ENCODE measurements at regions not wholly inside any gene's neighbourhood (a gene's known extent, or its start where the extent isn't known, plus 50 kb on each side); places are given as distances from the start of the nearest gene placed in this dataset.

DNA sequence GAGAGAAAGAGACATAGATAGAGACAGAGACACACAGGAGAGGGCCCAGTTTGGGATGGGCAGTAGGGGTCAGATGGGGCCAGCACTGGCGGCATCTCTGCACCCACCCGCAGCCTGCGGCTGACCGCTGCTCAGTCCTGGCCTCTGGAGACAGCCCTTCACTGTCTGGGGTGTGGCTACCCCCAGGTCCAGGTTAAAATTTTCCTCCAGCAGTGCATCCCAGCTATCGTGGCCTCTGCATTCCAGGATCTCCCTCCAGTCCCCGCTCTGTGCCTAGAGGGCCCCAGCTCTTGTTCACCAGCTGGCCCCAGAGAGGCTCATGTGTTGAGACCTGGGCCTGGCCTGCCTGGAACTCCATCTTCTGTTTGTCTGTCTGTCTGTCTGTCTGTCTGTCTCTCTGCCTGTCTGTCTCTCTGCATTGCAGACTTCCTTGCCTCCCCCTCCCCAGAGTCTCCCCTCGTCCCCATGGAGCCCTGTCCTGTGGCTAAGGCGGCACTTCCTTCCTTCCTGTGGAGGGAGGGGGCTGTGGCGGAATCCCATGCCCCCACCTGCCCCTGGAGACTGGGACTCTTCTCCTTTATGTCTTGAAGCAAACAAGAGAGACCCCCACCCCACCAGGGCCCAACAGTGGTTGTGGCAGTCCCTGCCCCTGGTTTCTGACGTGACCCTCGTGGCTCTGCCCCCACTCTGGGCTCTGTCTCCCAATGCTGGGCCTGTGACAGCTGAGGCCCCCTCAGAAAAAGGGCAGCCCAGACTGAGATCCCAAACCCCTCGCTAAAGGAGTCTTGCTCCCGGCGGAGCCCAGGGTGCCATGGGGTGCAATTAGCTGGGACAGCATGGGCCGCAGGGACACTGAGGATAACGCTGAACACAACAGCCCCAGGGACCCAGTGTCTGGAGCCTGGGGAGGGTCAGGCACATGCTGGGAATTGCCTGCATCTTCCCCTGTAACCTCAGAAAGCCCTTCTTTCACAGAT is 241.8 kb downstream of the NPHP4 start:
- H3K9me3 ChIP-seq (ENCODE audit: severe bottlenecking) = no peaks in the 10 kb centered on the region
- no peak for DNase-seq
- no peaks in the 10 kb centered on the region for H3K27me3 ChIP-seq (ENCODE audit: insufficient read depth, low read depth, severe bottlenecking)
- no peak overlapping the region for H3K4me3 ChIP-seq (ENCODE audit: low read depth, low read length)
- TF ChIP-seq, protein P1, sequence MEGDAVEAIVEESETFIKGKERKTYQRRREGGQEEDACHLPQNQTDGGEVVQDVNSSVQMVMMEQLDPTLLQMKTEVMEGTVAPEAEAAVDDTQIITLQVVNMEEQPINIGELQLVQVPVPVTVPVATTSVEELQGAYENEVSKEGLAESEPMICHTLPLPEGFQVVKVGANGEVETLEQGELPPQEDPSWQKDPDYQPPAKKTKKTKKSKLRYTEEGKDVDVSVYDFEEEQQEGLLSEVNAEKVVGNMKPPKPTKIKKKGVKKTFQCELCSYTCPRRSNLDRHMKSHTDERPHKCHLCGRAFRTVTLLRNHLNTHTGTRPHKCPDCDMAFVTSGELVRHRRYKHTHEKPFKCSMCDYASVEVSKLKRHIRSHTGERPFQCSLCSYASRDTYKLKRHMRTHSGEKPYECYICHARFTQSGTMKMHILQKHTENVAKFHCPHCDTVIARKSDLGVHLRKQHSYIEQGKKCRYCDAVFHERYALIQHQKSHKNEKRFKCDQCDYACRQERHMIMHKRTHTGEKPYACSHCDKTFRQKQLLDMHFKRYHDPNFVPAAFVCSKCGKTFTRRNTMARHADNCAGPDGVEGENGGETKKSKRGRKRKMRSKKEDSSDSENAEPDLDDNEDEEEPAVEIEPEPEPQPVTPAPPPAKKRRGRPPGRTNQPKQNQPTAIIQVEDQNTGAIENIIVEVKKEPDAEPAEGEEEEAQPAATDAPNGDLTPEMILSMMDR (IDR thresholded peaks at IDR 0.05; ENCODE audit: low read depth, low read length) = no peak
- no peak overlapping the region for H3K27ac ChIP-seq
- no peaks in the 10 kb centered on the region for H3K36me3 ChIP-seq

GRCh38 chr1:5748286-5749225 is 243.7 kb downstream of the NPHP4 start:
- Histone ChIP-seq H3K27ac (no peak overlapping the region), H3K27me3 (ENCODE audit: insufficient read depth, low read depth, severe bottlenecking) (no peaks in the 10 kb centered on the region), H3K9me3 (ENCODE audit: severe bottlenecking) (no peaks in the 10 kb centered on the region), H3K4me3 (ENCODE audit: low read depth, low read length) (no peak overlapping the region), H3K36me3 (no peaks in the 10 kb centered on the region)
- TF ChIP-seq, protein P1 (IDR thresholded peaks at IDR 0.05; ENCODE audit: low read depth, low read length) = no peak
- no peak for DNase-seq

DNA sequence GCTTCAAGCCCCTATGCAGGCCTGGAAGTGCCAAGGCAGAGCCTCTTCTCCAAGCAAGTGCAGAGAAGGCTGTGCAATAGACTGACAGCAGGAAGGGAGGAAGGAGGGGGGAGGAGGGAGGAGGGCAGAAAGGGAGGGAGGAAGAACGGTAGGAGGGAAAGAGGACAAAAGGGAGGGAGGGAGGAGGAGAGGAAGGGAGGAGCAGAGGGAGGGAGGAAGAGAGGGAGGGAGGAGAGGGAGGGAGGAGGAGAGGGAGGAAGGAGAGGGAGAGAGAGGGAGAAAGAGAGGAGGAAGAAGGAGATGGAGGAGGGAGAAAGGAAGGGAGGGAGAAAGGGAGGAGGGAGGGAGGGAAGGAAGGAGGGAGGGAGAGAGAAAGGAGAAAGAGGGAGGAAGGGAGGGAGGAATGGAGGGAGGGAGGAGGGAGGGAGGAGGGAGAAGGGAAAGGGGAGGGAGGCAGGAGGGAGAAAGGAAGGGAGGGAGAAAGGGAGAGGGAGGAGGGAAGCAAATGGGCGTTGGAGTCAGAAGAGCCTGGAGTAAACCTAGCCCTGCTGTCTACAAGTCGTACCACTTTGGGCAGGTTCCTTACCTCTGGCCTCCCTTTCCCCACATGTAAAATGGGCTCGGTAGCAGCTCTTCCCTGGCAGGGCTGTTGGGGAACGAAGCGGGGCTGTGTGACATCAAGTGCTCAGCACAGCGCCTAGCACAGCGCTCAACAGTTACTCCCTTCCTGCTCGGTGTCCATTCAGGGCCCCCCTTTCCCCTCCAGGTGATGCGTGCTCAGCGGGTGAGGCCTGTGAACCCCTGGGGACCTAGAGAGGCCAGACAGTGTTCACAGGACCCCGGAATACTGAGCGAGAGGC is 244.6 kb downstream of the NPHP4 start:
- no peak overlapping the region for H3K4me3 ChIP-seq (ENCODE audit: low read depth, low read length)
- no peak for DNase-seq
- H3K9me3 ChIP-seq (ENCODE audit: severe bottlenecking) = no peaks in the 10 kb centered on the region
- TF ChIP-seq, protein P1 (IDR thresholded peaks at IDR 0.05; ENCODE audit: low read depth, low read length) = no peak
- no peaks in the 10 kb centered on the region for H3K27me3 ChIP-seq (ENCODE audit: insufficient read depth, low read depth, severe bottlenecking)
- H3K27ac ChIP-seq = no peak overlapping the region
- H3K36me3 ChIP-seq = no peaks in the 10 kb centered on the region

DNA sequence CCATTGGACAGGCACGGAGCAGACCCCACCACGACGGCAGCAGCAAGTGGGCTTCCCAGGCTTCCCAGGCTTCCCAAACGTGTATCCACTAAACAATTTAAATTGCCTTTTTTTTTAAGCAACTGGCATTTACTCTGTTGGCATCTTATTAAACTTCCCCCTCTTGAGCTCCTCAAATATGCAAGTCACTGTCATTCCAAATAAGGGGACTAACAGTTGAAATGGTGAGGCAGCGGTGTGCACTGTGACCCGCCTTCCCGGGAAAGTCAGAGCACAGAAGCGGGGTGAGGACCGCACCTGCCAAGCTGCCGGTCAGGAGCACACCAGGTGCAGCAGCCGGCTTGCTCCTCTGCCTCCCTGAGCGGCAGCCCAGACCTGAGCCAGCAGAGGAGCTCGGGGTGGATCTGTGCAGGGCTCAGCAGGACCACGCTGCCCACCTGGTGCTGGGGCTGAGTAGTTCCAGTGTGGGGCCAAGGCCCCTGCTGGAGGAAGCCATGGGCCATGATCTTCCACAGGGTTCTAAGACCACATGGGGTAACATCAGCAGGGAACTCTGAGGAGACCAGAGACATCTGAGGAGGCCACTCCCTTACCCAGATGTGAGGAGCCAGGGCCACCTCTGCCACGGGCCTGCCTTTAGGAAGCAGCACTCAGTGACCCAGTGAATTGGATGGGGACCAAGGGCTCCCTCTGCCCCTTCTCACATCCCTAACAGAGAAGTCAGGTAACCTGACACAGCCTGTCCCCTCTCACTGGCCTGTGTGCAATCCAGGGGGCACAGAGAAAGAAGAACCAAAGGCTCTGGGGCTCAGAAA is 245.4 kb downstream of the NPHP4 start:
- no peak overlapping the region for H3K4me3 ChIP-seq (ENCODE audit: low read depth, low read length)
- no peak for DNase-seq
- H3K27me3 ChIP-seq (ENCODE audit: insufficient read depth, low read depth, severe bottlenecking) = no peaks in the 10 kb centered on the region
- H3K36me3 ChIP-seq = no peaks in the 10 kb centered on the region
- no peak overlapping the region for H3K27ac ChIP-seq
- TF ChIP-seq, protein P1 (IDR thresholded peaks at IDR 0.05; ENCODE audit: low read depth, low read length) = no peak
- no peaks in the 10 kb centered on the region for H3K9me3 ChIP-seq (ENCODE audit: severe bottlenecking)
